WTC11 (cell line): ENCODE measurements at regions not wholly inside any gene's neighbourhood (a gene's known extent, or its start where the extent isn't known, plus 50 kb on each side); places are given as distances from the start of the nearest gene placed in this dataset.

Experiments
- ATAC-seq: fragments of 200-7000 bp; cut with Tn5 transposase; 2 replicates; pipeline ENCODE4 v1.10.0; 2021; ENCODE audit warnings: mild to moderate bottlenecking, moderate library complexity
- CTCF ChIA-PET: fragments of 300-600 bp; sonication (Branson Sonifier 250); formaldehyde crosslinking; loops from one replicate; lab custom pipeline; 2021; ENCODE audit warnings: antibody characterized with exemption; lab: Charles Lee
- POLR2A ChIA-PET: fragments of 350-600 bp; sonication (Branson Sonifier 250); formaldehyde crosslinking; loops from one replicate; lab custom pipeline; 2021; ENCODE audit warnings: antibody characterized with exemption; lab: Charles Lee
- DNase-seq: peaks from one replicate; pipeline ENCODE4 v3.0.0; 2021; ENCODE audit warnings: low spot score
- H3K27ac Mint-ChIP-seq: 2 replicates; pipeline ENCODE4 v1.8.0; 2021; ENCODE audit warnings: mixed read lengths
- H3K27me3 Mint-ChIP-seq: 2 replicates; pipeline ENCODE4 v1.8.0; 2021; ENCODE audit warnings: low read depth, mild to moderate bottlenecking, moderate library complexity, mixed read lengths
- H3K36me3 Mint-ChIP-seq: 2 replicates; pipeline ENCODE4 v1.8.0; 2021; ENCODE audit warnings: mixed read lengths
- H3K4me1 Mint-ChIP-seq: 2 replicates; pipeline ENCODE4 v1.8.0; 2022; ENCODE audit warnings: mixed read lengths
- H3K4me3 Mint-ChIP-seq: 2 replicates; pipeline ENCODE4 v1.8.0; 2021; ENCODE audit warnings: mild to moderate bottlenecking, moderate library complexity, mixed read lengths
- H3K9me3 Mint-ChIP-seq: 2 replicates; pipeline ENCODE4 v1.8.0; 2021; ENCODE audit warnings: mixed read lengths
- CREB1 ChIP-seq: sonication (generic); formaldehyde crosslinking; IDR thresholded peaks from 2 replicates; pipeline ENCODE4 v1.8.0; 2023; ENCODE audit warnings: mild to moderate bottlenecking, missing genetic modification reagents
- ELF4 ChIP-seq: sonication (generic); formaldehyde crosslinking; IDR thresholded peaks from 2 replicates; pipeline ENCODE4 v1.8.1; 2022; ENCODE audit warnings: low read depth, mild to moderate bottlenecking, moderate library complexity, missing genetic modification reagents
- GABPB1 ChIP-seq: sonication (generic); formaldehyde crosslinking; IDR thresholded peaks from 2 replicates; pipeline ENCODE4 v1.8.1; 2023; ENCODE audit warnings: mild to moderate bottlenecking, missing genetic modification reagents
- GRHL2 ChIP-seq: fragments of 250-450 bp; sonication (Bioruptor Pico); IDR thresholded peaks from 2 replicates; pipeline ENCODE4 v1.8.0; 2022; ENCODE audit warnings: mild to moderate bottlenecking, moderate library complexity; ENCODE audit not compliant: insufficient replicate concordance, severe bottlenecking
- GTF2I ChIP-seq: fragments of 250-450 bp; sonication (Bioruptor Pico); conservative IDR thresholded peaks from 2 replicates; pipeline ENCODE4 v1.4.0; 2021; ENCODE audit warnings: mild to moderate bottlenecking
- RELA ChIP-seq: sonication (generic); formaldehyde crosslinking; IDR thresholded peaks from 2 replicates; pipeline ENCODE4 v1.8.1; 2022; ENCODE audit warnings: missing genetic modification reagents, mild to moderate bottlenecking, borderline replicate concordance
- SP1 ChIP-seq: sonication (generic); formaldehyde crosslinking; conservative IDR thresholded peaks from 2 replicates; pipeline ENCODE4 v1.8.1; 2022; ENCODE audit warnings: missing genetic modification reagents
- TCF7 ChIP-seq: sonication (generic); formaldehyde crosslinking; IDR thresholded peaks from 2 replicates; pipeline ENCODE4 v1.8.0; 2022; ENCODE audit warnings: mild to moderate bottlenecking, low read depth, missing genetic modification reagents, moderate library complexity
- TEAD4 ChIP-seq: sonication (generic); formaldehyde crosslinking; IDR thresholded peaks from 2 replicates; pipeline ENCODE4 v1.8.0; 2022; ENCODE audit warnings: mild to moderate bottlenecking, missing genetic modification reagents
- ZBTB21 ChIP-seq: sonication (generic); formaldehyde crosslinking; IDR thresholded peaks from 2 replicates; pipeline ENCODE4 v1.8.1; 2023; ENCODE audit warnings: mild to moderate bottlenecking, missing genetic modification reagents, borderline replicate concordance
- ZNF121 ChIP-seq: sonication (generic); formaldehyde crosslinking; IDR thresholded peaks from 2 replicates; pipeline ENCODE4 v1.8.0; 2023; ENCODE audit warnings: missing genetic modification reagents
- ZNF317 ChIP-seq: sonication (generic); formaldehyde crosslinking; IDR thresholded peaks from 2 replicates; pipeline ENCODE4 v1.8.1; 2023; ENCODE audit warnings: low read depth, mild to moderate bottlenecking, moderate library complexity, missing genetic modification reagents, borderline replicate concordance
- ZNF416 ChIP-seq: fragments of 250-450 bp; sonication (Bioruptor Pico); IDR thresholded peaks from 2 replicates; pipeline ENCODE4 v1.9.0; 2021; ENCODE audit warnings: mild to moderate bottlenecking, inconsistent platforms
- TF ChIP-seq, protein P1 (sequence below): sonication (generic); formaldehyde crosslinking; IDR thresholded peaks from 2 replicates; pipeline ENCODE4 v1.8.1; 2022; ENCODE audit warnings: low read depth, mild to moderate bottlenecking, moderate library complexity, missing genetic modification reagents, borderline replicate concordance
- TF ChIP-seq, protein P2 (sequence below): sonication (generic); formaldehyde crosslinking; conservative IDR thresholded peaks from 2 replicates; pipeline ENCODE4 v1.8.1; 2023; ENCODE audit warnings: mild to moderate bottlenecking, low read depth, missing genetic modification reagents, moderate library complexity
- TF ChIP-seq, protein P3 (sequence below): sonication (generic); formaldehyde crosslinking; IDR thresholded peaks from 2 replicates; pipeline ENCODE4 v1.8.0; 2023; ENCODE audit warnings: missing genetic modification reagents, mild to moderate bottlenecking, borderline replicate concordance
- TF ChIP-seq, protein P4 (sequence below): fragments of 250-450 bp; sonication (Bioruptor Pico); IDR thresholded peaks from 2 replicates; pipeline ENCODE4 v1.8.0; 2021; ENCODE audit warnings: mild to moderate bottlenecking
- TF ChIP-seq, protein P5 (sequence below): sonication (generic); formaldehyde crosslinking; IDR thresholded peaks from 2 replicates; pipeline ENCODE4 v1.8.1; 2023; ENCODE audit warnings: mild to moderate bottlenecking, missing genetic modification reagents, moderate library complexity

DNA sequence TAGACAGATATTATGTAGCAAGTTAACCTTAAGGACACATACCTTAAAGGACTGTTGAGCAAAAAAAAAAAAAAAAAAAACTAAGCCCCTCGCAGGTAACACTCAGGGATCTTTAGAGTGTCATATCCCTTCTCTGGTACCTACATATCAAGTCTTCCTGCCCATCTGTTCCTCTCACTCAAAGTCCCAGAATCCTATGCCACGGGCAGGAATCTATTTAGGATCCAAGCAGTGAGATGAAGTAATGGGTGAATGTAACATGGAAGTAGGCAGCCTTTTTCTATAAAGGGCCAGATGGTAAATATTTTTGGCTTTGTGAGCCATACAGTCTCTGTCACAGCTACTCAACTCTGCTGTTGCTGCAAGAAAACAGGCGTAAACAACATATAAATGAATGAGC is 496.7 kb downstream of the STK39 start:
- POLR2A ChIA-PET: no interaction called here
- Mint-ChIP-seq H3K4me1 (peaks cover 49% of the 10 kb centered on the region), H3K36me3 (no peaks in the 10 kb centered on the region), H3K27ac (no peak overlapping the region), H3K9me3 (no peaks in the 10 kb centered on the region), H3K4me3 (no peak overlapping the region), H3K27me3 (no peaks in the 10 kb centered on the region)
- no peak for TF ChIP-seq ZBTB21 (CRISPR knock-in tag)
- TF ChIP-seq ELF4 (CRISPR knock-in tag): no peak
- TF ChIP-seq RELA (CRISPR knock-in tag): no peak
- TF ChIP-seq TCF7: no peak
- no peak for TF ChIP-seq TEAD4
- TF ChIP-seq, protein P1, sequence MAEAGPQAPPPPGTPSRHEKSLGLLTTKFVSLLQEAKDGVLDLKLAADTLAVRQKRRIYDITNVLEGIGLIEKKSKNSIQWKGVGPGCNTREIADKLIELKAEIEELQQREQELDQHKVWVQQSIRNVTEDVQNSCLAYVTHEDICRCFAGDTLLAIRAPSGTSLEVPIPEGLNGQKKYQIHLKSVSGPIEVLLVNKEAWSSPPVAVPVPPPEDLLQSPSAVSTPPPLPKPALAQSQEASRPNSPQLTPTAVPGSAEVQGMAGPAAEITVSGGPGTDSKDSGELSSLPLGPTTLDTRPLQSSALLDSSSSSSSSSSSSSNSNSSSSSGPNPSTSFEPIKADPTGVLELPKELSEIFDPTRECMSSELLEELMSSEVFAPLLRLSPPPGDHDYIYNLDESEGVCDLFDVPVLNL (CRISPR knock-in tag): no peak
- TF ChIP-seq, protein P2, sequence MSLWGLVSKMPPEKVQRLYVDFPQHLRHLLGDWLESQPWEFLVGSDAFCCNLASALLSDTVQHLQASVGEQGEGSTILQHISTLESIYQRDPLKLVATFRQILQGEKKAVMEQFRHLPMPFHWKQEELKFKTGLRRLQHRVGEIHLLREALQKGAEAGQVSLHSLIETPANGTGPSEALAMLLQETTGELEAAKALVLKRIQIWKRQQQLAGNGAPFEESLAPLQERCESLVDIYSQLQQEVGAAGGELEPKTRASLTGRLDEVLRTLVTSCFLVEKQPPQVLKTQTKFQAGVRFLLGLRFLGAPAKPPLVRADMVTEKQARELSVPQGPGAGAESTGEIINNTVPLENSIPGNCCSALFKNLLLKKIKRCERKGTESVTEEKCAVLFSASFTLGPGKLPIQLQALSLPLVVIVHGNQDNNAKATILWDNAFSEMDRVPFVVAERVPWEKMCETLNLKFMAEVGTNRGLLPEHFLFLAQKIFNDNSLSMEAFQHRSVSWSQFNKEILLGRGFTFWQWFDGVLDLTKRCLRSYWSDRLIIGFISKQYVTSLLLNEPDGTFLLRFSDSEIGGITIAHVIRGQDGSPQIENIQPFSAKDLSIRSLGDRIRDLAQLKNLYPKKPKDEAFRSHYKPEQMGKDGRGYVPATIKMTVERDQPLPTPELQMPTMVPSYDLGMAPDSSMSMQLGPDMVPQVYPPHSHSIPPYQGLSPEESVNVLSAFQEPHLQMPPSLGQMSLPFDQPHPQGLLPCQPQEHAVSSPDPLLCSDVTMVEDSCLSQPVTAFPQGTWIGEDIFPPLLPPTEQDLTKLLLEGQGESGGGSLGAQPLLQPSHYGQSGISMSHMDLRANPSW: no peak
- TF ChIP-seq, protein P3, sequence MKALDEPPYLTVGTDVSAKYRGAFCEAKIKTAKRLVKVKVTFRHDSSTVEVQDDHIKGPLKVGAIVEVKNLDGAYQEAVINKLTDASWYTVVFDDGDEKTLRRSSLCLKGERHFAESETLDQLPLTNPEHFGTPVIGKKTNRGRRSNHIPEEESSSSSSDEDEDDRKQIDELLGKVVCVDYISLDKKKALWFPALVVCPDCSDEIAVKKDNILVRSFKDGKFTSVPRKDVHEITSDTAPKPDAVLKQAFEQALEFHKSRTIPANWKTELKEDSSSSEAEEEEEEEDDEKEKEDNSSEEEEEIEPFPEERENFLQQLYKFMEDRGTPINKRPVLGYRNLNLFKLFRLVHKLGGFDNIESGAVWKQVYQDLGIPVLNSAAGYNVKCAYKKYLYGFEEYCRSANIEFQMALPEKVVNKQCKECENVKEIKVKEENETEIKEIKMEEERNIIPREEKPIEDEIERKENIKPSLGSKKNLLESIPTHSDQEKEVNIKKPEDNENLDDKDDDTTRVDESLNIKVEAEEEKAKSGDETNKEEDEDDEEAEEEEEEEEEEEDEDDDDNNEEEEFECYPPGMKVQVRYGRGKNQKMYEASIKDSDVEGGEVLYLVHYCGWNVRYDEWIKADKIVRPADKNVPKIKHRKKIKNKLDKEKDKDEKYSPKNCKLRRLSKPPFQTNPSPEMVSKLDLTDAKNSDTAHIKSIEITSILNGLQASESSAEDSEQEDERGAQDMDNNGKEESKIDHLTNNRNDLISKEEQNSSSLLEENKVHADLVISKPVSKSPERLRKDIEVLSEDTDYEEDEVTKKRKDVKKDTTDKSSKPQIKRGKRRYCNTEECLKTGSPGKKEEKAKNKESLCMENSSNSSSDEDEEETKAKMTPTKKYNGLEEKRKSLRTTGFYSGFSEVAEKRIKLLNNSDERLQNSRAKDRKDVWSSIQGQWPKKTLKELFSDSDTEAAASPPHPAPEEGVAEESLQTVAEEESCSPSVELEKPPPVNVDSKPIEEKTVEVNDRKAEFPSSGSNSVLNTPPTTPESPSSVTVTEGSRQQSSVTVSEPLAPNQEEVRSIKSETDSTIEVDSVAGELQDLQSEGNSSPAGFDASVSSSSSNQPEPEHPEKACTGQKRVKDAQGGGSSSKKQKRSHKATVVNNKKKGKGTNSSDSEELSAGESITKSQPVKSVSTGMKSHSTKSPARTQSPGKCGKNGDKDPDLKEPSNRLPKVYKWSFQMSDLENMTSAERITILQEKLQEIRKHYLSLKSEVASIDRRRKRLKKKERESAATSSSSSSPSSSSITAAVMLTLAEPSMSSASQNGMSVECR (CRISPR knock-in tag): no peak
- no peak for TF ChIP-seq GTF2I (CRISPR knock-in tag)
- no peak for TF ChIP-seq GABPB1 (CRISPR knock-in tag)
- no peak for TF ChIP-seq ZNF121 (CRISPR knock-in tag)
- TF ChIP-seq CREB1 (CRISPR knock-in tag): no peak
- no peak for TF ChIP-seq GRHL2 (CRISPR knock-in tag)
- DNase-seq (no peak), ATAC-seq (no peak)
- CTCF ChIA-PET: interaction anchor here (0.7 kb wide), 1 partner anchor 367 kb away, joined by 3 read pairs; no protein-coding TSS in a partner anchor

DNA sequence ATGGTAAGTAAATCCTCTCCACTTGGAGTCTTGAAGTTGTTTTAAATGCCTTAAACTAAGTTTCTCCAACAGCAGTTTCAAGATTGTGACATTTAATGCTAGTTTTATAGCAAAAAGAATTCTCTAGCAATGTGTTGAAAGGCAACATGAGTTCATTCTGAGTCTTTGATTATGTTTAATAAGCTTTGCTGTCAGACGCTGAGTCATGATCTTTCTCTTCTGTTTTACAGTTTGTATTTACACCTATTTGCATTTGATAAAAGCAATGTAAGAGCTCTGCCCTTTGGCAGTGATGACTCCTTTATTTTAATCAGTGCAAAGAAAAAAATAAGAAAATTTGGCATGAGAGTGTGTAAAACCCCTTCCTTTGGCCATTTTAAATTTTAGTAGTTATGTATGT is 497.7 kb downstream of the STK39 start:
- peaks cover 40% of the 10 kb centered on the region for H3K4me1 Mint-ChIP-seq
- H3K9me3 Mint-ChIP-seq: no peaks in the 10 kb centered on the region
- ChIA-PET CTCF (no interaction called here), POLR2A (no interaction called here)
- DNase-seq (no peak), ATAC-seq (no peak)
- no peak overlapping the region for H3K4me3 Mint-ChIP-seq
- TF ChIP-seq ZNF317 (no peak), ZNF416 (CRISPR knock-in tag) (no peak), SP1 (CRISPR knock-in tag) (no peak)
- TF ChIP-seq, protein P4, sequence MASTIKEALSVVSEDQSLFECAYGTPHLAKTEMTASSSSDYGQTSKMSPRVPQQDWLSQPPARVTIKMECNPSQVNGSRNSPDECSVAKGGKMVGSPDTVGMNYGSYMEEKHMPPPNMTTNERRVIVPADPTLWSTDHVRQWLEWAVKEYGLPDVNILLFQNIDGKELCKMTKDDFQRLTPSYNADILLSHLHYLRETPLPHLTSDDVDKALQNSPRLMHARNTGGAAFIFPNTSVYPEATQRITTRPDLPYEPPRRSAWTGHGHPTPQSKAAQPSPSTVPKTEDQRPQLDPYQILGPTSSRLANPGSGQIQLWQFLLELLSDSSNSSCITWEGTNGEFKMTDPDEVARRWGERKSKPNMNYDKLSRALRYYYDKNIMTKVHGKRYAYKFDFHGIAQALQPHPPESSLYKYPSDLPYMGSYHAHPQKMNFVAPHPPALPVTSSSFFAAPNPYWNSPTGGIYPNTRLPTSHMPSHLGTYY (CRISPR knock-in tag): no peak
- TF ChIP-seq, protein P5, sequence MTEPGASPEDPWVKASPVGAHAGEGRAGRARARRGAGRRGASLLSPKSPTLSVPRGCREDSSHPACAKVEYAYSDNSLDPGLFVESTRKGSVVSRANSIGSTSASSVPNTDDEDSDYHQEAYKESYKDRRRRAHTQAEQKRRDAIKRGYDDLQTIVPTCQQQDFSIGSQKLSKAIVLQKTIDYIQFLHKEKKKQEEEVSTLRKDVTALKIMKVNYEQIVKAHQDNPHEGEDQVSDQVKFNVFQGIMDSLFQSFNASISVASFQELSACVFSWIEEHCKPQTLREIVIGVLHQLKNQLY (CRISPR knock-in tag): no peak
- no peaks in the 10 kb centered on the region for H3K27me3 Mint-ChIP-seq
- H3K36me3 Mint-ChIP-seq: no peaks in the 10 kb centered on the region
- H3K27ac Mint-ChIP-seq: no peak overlapping the region
